Retina (tissue), 1 donor: ENCODE measurements at regions not wholly inside any gene's neighbourhood (a gene's known extent, or its start where the extent isn't known, plus 50 kb on each side); places are given as distances from the start of the nearest gene placed in this dataset.
"Not testable (repeated sequence)": the region's sequence is repeated elsewhere in the genome, so short reads cannot be mapped to it uniquely, and the experiment has no call there.

Source experiments
- DNase-seq: peaks from one replicate; pipeline ENCODE4 v3.0.0-alpha.2; 2016

- DNase-seq = no peak
These were observed 50.3 kb upstream of the CABCOCO1 start for GRCh38 chr10:61612450-61612849.

GRCh38 chr10:61612009-61612408 lies 50.7 kb upstream of the CABCOCO1 start:
- no peak for DNase-seq

GRCh38 chr10:61609701-61610100 lies 53.0 kb upstream of the CABCOCO1 start:
- no peak for DNase-seq

- no peak for DNase-seq
These were observed 54.3 kb upstream of the CABCOCO1 start for GRCh38 chr10:61608255-61609033.

GRCh38 chr10:61606959-61607907 lies 55.5 kb upstream of the CABCOCO1 start:
- no peak for DNase-seq

GRCh38 chr10:61605221-61605620 lies 57.5 kb upstream of the CABCOCO1 start:
- DNase-seq = no peak

- DNase-seq = no peak
These were observed 62.3 kb upstream of the CABCOCO1 start for GRCh38 chr10:61600399-61600798.

- no peak for DNase-seq
These were observed 68.3 kb upstream of the CABCOCO1 start for GRCh38 chr10:61594430-61594829.

GRCh38 chr10:61592581-61592980 lies 70.1 kb upstream of the CABCOCO1 start:
- no peak for DNase-seq

GRCh38 chr10:61589547-61590243 lies 73.0 kb upstream of the CABCOCO1 start:
- DNase-seq = no peak

- peak; percentile 4 for DNase-seq
These were observed 73.9 kb upstream of the CABCOCO1 start for GRCh38 chr10:61588770-61589211.

GRCh38 chr10:61586829-61587228 lies 75.9 kb upstream of the CABCOCO1 start:
- no peak for DNase-seq

- no peak for DNase-seq
These were observed 82.1 kb upstream of the CABCOCO1 start for GRCh38 chr10:61580608-61581007.

GRCh38 chr10:61570204-61570603 lies 92.5 kb upstream of the CABCOCO1 start:
- DNase-seq = not testable (repeated sequence)

GRCh38 chr10:61567729-61568128 lies 95.0 kb upstream of the CABCOCO1 start:
- DNase-seq = no peak

GRCh38 chr10:61565819-61566560 lies 96.7 kb upstream of the CABCOCO1 start:
- no peak for DNase-seq

GRCh38 chr10:61564444-61564843 lies 98.3 kb upstream of the CABCOCO1 start:
- DNase-seq = no peak

GRCh38 chr10:61559615-61560014 lies 103.1 kb upstream of the CABCOCO1 start:
- no peak for DNase-seq

GRCh38 chr10:61558188-61558587 lies 104.5 kb upstream of the CABCOCO1 start:
- no peak for DNase-seq

- no peak for DNase-seq
These were observed 101.7 kb upstream of the TMEM26 start for GRCh38 chr10:61554925-61555324.

GRCh38 chr10:61549861-61550260 lies 96.7 kb upstream of the TMEM26 start:
- no peak for DNase-seq

- DNase-seq = no peak
These were observed 95.2 kb upstream of the TMEM26 start for GRCh38 chr10:61548364-61548763.
